Vagina (tissue), 2 donors: ENCODE measurements at regions not wholly inside any gene's neighbourhood (a gene's known extent, or its start where the extent isn't known, plus 50 kb on each side); places are given as distances from the start of the nearest gene placed in this dataset.

Experiments used
- DNase-seq, 2 donors: peaks; one replicate each; pipeline ENCODE4 v3.0.0-alpha.2; 2017; ENCODE audit errors: extremely low spot score in 2 of 2
- H3K27ac ChIP-seq: fragments of 200-600 bp; sonication (generic); one replicate; pipeline ENCODE4 v1.5.1; 2019
- H3K27me3 ChIP-seq: fragments of 200-600 bp; sonication (generic); one replicate; pipeline ENCODE4 v1.5.1; 2019
- H3K36me3 ChIP-seq, 2 donors: fragments of 200-600 bp; sonication (generic); one replicate each; pipeline ENCODE4 v1.5.1; 2017 to 2019
- H3K4me1 ChIP-seq: fragments of 200-600 bp; sonication (generic); one replicate; pipeline ENCODE4 v1.5.1; 2019
- H3K4me3 ChIP-seq, 2 donors: fragments of 200-600 bp; sonication (generic); 1 replicate in 1 of 2; 2 replicates in 1 of 2; pipeline ENCODE4 v1.5.1; 2016 to 2019
- H3K9me3 ChIP-seq: fragments of 200-600 bp; sonication (generic); one replicate; pipeline ENCODE4 v1.5.1; 2019
- POLR2A ChIP-seq, 2 donors: fragments of 450-650 bp; IDR thresholded peaks; one replicate each; pipeline ENCODE4 v1.6.1; 2017; ENCODE audit warnings: antibody characterized with exemption in 2 of 2, mild to moderate bottlenecking in 2 of 2, moderate library complexity in 2 of 2
- POLR2AphosphoS5 ChIP-seq, 2 donors: sonication (generic); formaldehyde crosslinking; IDR thresholded peaks; one replicate each; pipeline ENCODE4 v1.9.0; 2017; ENCODE audit warnings: antibody characterized with exemption in 2 of 2, mild to moderate bottlenecking in 2 of 2, low read depth in 1 of 2; ENCODE audit not compliant: insufficient read depth in 1 of 2
- intact Hi-C: fragments of 100-400 bp; cut with DNase I; formaldehyde crosslinking; loops from one replicate; pipeline ENCODE4 v1.15.1; 2023
- TF ChIP-seq, protein P1 (sequence below), 3 experiments: fragments of 450-650 bp in 2 of 3; fragments of 200-600 bp in 1 of 3; sonication (generic) in 1 of 3; IDR thresholded peaks; one replicate each; pipeline ENCODE4 v1.5.1; 2017 to 2019; ENCODE audit warnings: antibody characterized with exemption in 3 of 3, mild to moderate bottlenecking in 2 of 3, moderate library complexity in 2 of 3

GRCh38 chr2:122999821-123000220 lies 1025.3 kb upstream of the CNTNAP5 start:
- intact Hi-C loops, result no loop called here
- Histone ChIP-seq H3K27me3 (no peaks in the 10 kb centered on the region), H3K27ac (no peak overlapping the region), H3K36me3 (no peaks in the 10 kb centered on the region), H3K9me3 (no peaks in the 10 kb centered on the region), H3K4me1 (no peaks in the 10 kb centered on the region), H3K4me3 (no peak overlapping the region)
- DNase-seq, result no peak
- no peak for TF ChIP-seq POLR2AphosphoS5 (IDR thresholded peaks at IDR 0.05; ENCODE audit: insufficient read depth in 1 of 2, low read depth in 1 of 2)
- no peak for TF ChIP-seq POLR2A (IDR thresholded peaks at IDR 0.05)
- TF ChIP-seq, protein P1, sequence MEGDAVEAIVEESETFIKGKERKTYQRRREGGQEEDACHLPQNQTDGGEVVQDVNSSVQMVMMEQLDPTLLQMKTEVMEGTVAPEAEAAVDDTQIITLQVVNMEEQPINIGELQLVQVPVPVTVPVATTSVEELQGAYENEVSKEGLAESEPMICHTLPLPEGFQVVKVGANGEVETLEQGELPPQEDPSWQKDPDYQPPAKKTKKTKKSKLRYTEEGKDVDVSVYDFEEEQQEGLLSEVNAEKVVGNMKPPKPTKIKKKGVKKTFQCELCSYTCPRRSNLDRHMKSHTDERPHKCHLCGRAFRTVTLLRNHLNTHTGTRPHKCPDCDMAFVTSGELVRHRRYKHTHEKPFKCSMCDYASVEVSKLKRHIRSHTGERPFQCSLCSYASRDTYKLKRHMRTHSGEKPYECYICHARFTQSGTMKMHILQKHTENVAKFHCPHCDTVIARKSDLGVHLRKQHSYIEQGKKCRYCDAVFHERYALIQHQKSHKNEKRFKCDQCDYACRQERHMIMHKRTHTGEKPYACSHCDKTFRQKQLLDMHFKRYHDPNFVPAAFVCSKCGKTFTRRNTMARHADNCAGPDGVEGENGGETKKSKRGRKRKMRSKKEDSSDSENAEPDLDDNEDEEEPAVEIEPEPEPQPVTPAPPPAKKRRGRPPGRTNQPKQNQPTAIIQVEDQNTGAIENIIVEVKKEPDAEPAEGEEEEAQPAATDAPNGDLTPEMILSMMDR (IDR thresholded peaks at IDR 0.05), result no peak

- no peak for DNase-seq
- H3K4me3 ChIP-seq, result no peak overlapping the region
- H3K27ac ChIP-seq, result no peak overlapping the region
- no peaks in the 10 kb centered on the region for H3K27me3 ChIP-seq
- TF ChIP-seq POLR2AphosphoS5 (IDR thresholded peaks at IDR 0.05; ENCODE audit: insufficient read depth in 1 of 2, low read depth in 1 of 2), result no peak
- no peak for TF ChIP-seq POLR2A (IDR thresholded peaks at IDR 0.05)
- TF ChIP-seq, protein P1 (IDR thresholded peaks at IDR 0.05), result no peak
- H3K4me1 ChIP-seq, result no peaks in the 10 kb centered on the region
- H3K36me3 ChIP-seq, result no peaks in the 10 kb centered on the region
- H3K9me3 ChIP-seq, result no peaks in the 10 kb centered on the region
- intact Hi-C loops, result no loop called here
Measured at GRCh38 chr2:123002660-123003248, 1022.3 kb upstream of the CNTNAP5 start.

DNA sequence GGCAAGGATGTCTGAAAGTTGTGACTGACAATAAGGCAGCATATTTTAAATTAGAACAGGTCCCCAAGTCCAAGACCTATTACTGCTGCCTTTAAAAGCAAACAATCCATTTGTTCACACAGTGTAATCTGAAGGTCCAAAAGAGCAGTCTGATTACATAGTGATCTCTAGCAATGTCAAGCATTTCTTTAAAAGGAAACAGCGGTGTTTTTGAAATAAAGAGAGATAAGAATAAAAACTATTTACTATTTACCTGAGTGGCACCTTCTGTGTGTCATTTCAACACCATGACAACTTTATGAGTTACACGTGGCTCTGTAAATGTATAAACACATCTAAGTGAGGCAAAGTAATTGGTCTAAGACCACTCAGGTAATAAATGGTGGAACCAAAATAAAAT lies 1009.9 kb upstream of the CNTNAP5 start:
- TF ChIP-seq, protein P1 (IDR thresholded peaks at IDR 0.05), result no peak
- TF ChIP-seq POLR2AphosphoS5 (IDR thresholded peaks at IDR 0.05; ENCODE audit: insufficient read depth in 1 of 2, low read depth in 1 of 2), result no peak
- TF ChIP-seq POLR2A (IDR thresholded peaks at IDR 0.05), result no peak
- no peak overlapping the region for H3K27ac ChIP-seq

DNA sequence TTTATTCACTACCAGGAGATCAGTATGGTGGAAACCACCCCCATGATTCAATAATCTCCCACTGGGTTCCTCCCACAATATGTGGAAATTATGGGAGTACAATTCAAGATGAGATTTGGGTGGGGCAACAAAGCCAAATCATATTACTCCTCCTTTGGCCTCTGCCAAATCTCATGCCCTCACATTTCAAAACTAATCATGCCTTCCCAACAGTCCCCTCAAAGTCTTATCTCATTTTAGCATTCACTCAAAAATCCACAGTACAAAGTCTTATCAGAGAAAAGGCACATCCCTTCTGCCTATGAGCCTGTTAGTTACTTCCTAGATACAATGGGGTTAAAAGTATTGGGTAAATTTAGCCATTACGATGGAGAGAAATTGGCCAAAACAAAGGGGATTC lies 989.5 kb upstream of the CNTNAP5 start:
- no peak for DNase-seq
- TF ChIP-seq, protein P1 (IDR thresholded peaks at IDR 0.05), result no peak
- TF ChIP-seq POLR2AphosphoS5 (IDR thresholded peaks at IDR 0.05; ENCODE audit: insufficient read depth in 1 of 2, low read depth in 1 of 2) (no peak), POLR2A (IDR thresholded peaks at IDR 0.05) (no peak)
- H3K36me3 ChIP-seq, result no peaks in the 10 kb centered on the region
- no peaks in the 10 kb centered on the region for H3K27me3 ChIP-seq
- H3K9me3 ChIP-seq, result no peaks in the 10 kb centered on the region
- no peak overlapping the region for H3K4me3 ChIP-seq
- intact Hi-C loops, result no loop called here
- H3K27ac ChIP-seq, result no peak overlapping the region
- no peaks in the 10 kb centered on the region for H3K4me1 ChIP-seq

More for the DNA sequence above, 1009.9 kb upstream of the CNTNAP5 start:
- H3K9me3 ChIP-seq, result no peaks in the 10 kb centered on the region
- no peaks in the 10 kb centered on the region for H3K4me1 ChIP-seq
- no peak overlapping the region for H3K4me3 ChIP-seq
- no peaks in the 10 kb centered on the region for H3K36me3 ChIP-seq
- intact Hi-C loops, result no loop called here
- DNase-seq, result no peak
- no peaks in the 10 kb centered on the region for H3K27me3 ChIP-seq

DNA sequence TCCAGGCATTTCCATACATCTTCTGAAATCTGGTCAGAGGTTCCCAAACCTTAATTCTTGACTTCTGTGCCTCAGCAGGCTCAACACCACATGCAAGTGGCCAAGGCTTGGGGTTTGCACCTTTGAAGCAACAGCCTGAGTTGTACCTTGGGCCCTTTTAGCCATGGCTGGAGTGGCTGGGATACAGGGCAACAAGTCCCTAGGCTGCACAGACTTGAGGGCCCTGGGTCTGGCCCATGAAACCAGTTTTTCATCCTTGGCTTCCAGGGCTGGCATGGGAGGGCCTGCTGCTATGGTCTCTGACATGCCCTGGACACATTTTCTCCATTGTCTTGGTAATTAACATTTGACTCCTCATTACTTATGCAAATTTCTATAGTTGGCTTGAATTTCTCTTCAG lies 988.8 kb upstream of the CNTNAP5 start:
- TF ChIP-seq POLR2AphosphoS5 (IDR thresholded peaks at IDR 0.05; ENCODE audit: insufficient read depth in 1 of 2, low read depth in 1 of 2) (no peak), POLR2A (IDR thresholded peaks at IDR 0.05) (no peak)
- TF ChIP-seq, protein P1 (IDR thresholded peaks at IDR 0.05), result no peak
- H3K36me3 ChIP-seq, result no peaks in the 10 kb centered on the region
- H3K27ac ChIP-seq, result no peak overlapping the region
- DNase-seq, result no peak
- no peak overlapping the region for H3K4me3 ChIP-seq
- H3K4me1 ChIP-seq, result no peaks in the 10 kb centered on the region
- no peaks in the 10 kb centered on the region for H3K9me3 ChIP-seq
- H3K27me3 ChIP-seq, result no peaks in the 10 kb centered on the region
- intact Hi-C loops, result no loop called here
